WTC11 (cell line): ENCODE measurements at regions not wholly inside any gene's neighbourhood (a gene's known extent, or its start where the extent isn't known, plus 50 kb on each side); places are given as distances from the start of the nearest gene placed in this dataset.

Source experiments
- ATAC-seq: fragments of 200-7000 bp; cut with Tn5 transposase; 2 replicates; pipeline ENCODE4 v1.10.0; 2021; ENCODE audit warnings: mild to moderate bottlenecking, moderate library complexity
- CTCF ChIA-PET: fragments of 300-600 bp; sonication (Branson Sonifier 250); formaldehyde crosslinking; loops from one replicate; lab custom pipeline; 2021; ENCODE audit warnings: antibody characterized with exemption; lab: Charles Lee
- POLR2A ChIA-PET: fragments of 350-600 bp; sonication (Branson Sonifier 250); formaldehyde crosslinking; loops from one replicate; lab custom pipeline; 2021; ENCODE audit warnings: antibody characterized with exemption; lab: Charles Lee
- DNase-seq: peaks from one replicate; pipeline ENCODE4 v3.0.0; 2021; ENCODE audit warnings: low spot score
- H3K27ac Mint-ChIP-seq: 2 replicates; pipeline ENCODE4 v1.8.0; 2021; ENCODE audit warnings: mixed read lengths
- H3K27me3 Mint-ChIP-seq: 2 replicates; pipeline ENCODE4 v1.8.0; 2021; ENCODE audit warnings: low read depth, mild to moderate bottlenecking, moderate library complexity, mixed read lengths
- H3K36me3 Mint-ChIP-seq: 2 replicates; pipeline ENCODE4 v1.8.0; 2021; ENCODE audit warnings: mixed read lengths
- H3K4me1 Mint-ChIP-seq: 2 replicates; pipeline ENCODE4 v1.8.0; 2022; ENCODE audit warnings: mixed read lengths
- H3K4me3 Mint-ChIP-seq: 2 replicates; pipeline ENCODE4 v1.8.0; 2021; ENCODE audit warnings: mild to moderate bottlenecking, moderate library complexity, mixed read lengths
- H3K9me3 Mint-ChIP-seq: 2 replicates; pipeline ENCODE4 v1.8.0; 2021; ENCODE audit warnings: mixed read lengths
- AR ChIP-seq: fragments of 250-450 bp; sonication (Bioruptor Pico); IDR thresholded peaks from 2 replicates; pipeline ENCODE4 v1.9.0; 2021; ENCODE audit warnings: mild to moderate bottlenecking
- E2F5 ChIP-seq: sonication (generic); formaldehyde crosslinking; IDR thresholded peaks from 2 replicates; pipeline ENCODE4 v1.8.1; 2022; ENCODE audit warnings: mild to moderate bottlenecking, moderate library complexity, missing genetic modification reagents
- FOXP1 ChIP-seq: sonication (generic); formaldehyde crosslinking; IDR thresholded peaks from 2 replicates; pipeline ENCODE4 v1.8.0; 2022; ENCODE audit warnings: missing genetic modification reagents, mild to moderate bottlenecking, moderate library complexity, borderline replicate concordance
- HMGA2 ChIP-seq: fragments of 250-450 bp; sonication (Bioruptor Pico); IDR thresholded peaks from 2 replicates; pipeline ENCODE4 v1.4.0; 2021; ENCODE audit warnings: mild to moderate bottlenecking, moderate library complexity
- HMGXB4 ChIP-seq: sonication (generic); formaldehyde crosslinking; IDR thresholded peaks from 2 replicates; pipeline ENCODE4 v1.8.1; 2023; ENCODE audit warnings: mild to moderate bottlenecking, moderate library complexity, missing genetic modification reagents
- IRF2 ChIP-seq: sonication (generic); formaldehyde crosslinking; IDR thresholded peaks from 2 replicates; pipeline ENCODE4 v1.8.0; 2022; ENCODE audit warnings: low read depth, missing genetic modification reagents, borderline replicate concordance
- JAZF1 ChIP-seq: fragments of 250-450 bp; sonication (Bioruptor Pico); IDR thresholded peaks from 2 replicates; pipeline ENCODE4 v1.9.0; 2021; ENCODE audit warnings: moderate library complexity, mild to moderate bottlenecking, inconsistent platforms
- KAT7 ChIP-seq: sonication (generic); formaldehyde crosslinking; IDR thresholded peaks from 2 replicates; pipeline ENCODE4 v1.8.1; 2023; ENCODE audit warnings: missing genetic modification reagents, mild to moderate bottlenecking, borderline replicate concordance
- MYBL2 ChIP-seq: sonication (generic); formaldehyde crosslinking; IDR thresholded peaks from 2 replicates; pipeline ENCODE4 v1.8.1; 2023; ENCODE audit warnings: mild to moderate bottlenecking, moderate library complexity, missing genetic modification reagents
- PRRX2 ChIP-seq: fragments of 250-450 bp; sonication (Bioruptor Pico); IDR thresholded peaks from 2 replicates; pipeline ENCODE4 v1.8.0; 2021; ENCODE audit warnings: mild to moderate bottlenecking
- STAT6 ChIP-seq: sonication (generic); formaldehyde crosslinking; conservative IDR thresholded peaks from 2 replicates; pipeline ENCODE4 v1.8.1; 2023; ENCODE audit warnings: mild to moderate bottlenecking, low read depth, missing genetic modification reagents, moderate library complexity
- TP53 ChIP-seq: sonication (generic); formaldehyde crosslinking; IDR thresholded peaks from 2 replicates; pipeline ENCODE4 v1.8.1; 2023; ENCODE audit warnings: mild to moderate bottlenecking, missing genetic modification reagents
- ZNF219 ChIP-seq: sonication (generic); formaldehyde crosslinking; IDR thresholded peaks from 2 replicates; pipeline ENCODE4 v1.8.0; 2023; ENCODE audit warnings: missing genetic modification reagents, mild to moderate bottlenecking, borderline replicate concordance
- ZNF396 ChIP-seq: fragments of 250-450 bp; sonication (Bioruptor Pico); IDR thresholded peaks from 2 replicates; pipeline ENCODE4 v1.8.0; 2021; ENCODE audit warnings: mild to moderate bottlenecking, moderate library complexity, borderline replicate concordance
- ZNF671 ChIP-seq: fragments of 250-450 bp; sonication (Bioruptor Pico); IDR thresholded peaks from 2 replicates; pipeline ENCODE4 v1.8.0; 2021; ENCODE audit warnings: mild to moderate bottlenecking

GRCh38 chr10:33974976-33975478 is 640.6 kb upstream of the NRP1 start (continued):
- no peak for TF ChIP-seq KAT7
- TF ChIP-seq JAZF1 (CRISPR knock-in tag), result no peak
- TF ChIP-seq TP53 (CRISPR knock-in tag), result no peak
- TF ChIP-seq HMGA2 (CRISPR knock-in tag), result no peak
- TF ChIP-seq E2F5 (CRISPR knock-in tag), result no peak

GRCh38 chr10:33968983-33969382 is 634.5 kb upstream of the NRP1 start:
- TF ChIP-seq ZNF671 (CRISPR knock-in tag), result no peak
- no peak for TF ChIP-seq STAT6
- TF ChIP-seq MYBL2, result no peak
- no peak for TF ChIP-seq ZNF219 (CRISPR knock-in tag)
- no peak for TF ChIP-seq IRF2 (CRISPR knock-in tag)
- TF ChIP-seq KAT7, result no peak
- TF ChIP-seq HMGXB4 (CRISPR knock-in tag), result no peak
- TF ChIP-seq, all 79 proteins: peak for 0
- no peak overlapping the region for H3K27ac Mint-ChIP-seq
- ChIA-PET CTCF (no interaction called here), POLR2A (no interaction called here)
- H3K9me3 Mint-ChIP-seq, result peaks cover 14% of the 10 kb centered on the region
- no peak overlapping the region for H3K4me3 Mint-ChIP-seq
- H3K4me1 Mint-ChIP-seq, result no peaks in the 10 kb centered on the region
- ATAC-seq (no peak), DNase-seq (no peak)
- no peaks in the 10 kb centered on the region; the same call in 1 of the 2 replicates for H3K27me3 Mint-ChIP-seq
- H3K36me3 Mint-ChIP-seq, result peaks cover 4% of the 10 kb centered on the region; the same call in 1 of the 2 replicates

GRCh38 chr10:33967606-33968120 is 633.2 kb upstream of the NRP1 start:
- Mint-ChIP-seq H3K9me3 (peaks cover 14% of the 10 kb centered on the region), H3K27ac (no peak overlapping the region), H3K4me1 (no peaks in the 10 kb centered on the region), H3K4me3 (no peak overlapping the region), H3K27me3 (no peaks in the 10 kb centered on the region; the same call in 1 of the 2 replicates), H3K36me3 (peaks cover 4% of the 10 kb centered on the region; the same call in 1 of the 2 replicates)
- no peak for ATAC-seq
- no peak for TF ChIP-seq ZNF396 (CRISPR knock-in tag)
- TF ChIP-seq PRRX2 (CRISPR knock-in tag), result no peak
- TF ChIP-seq AR, result no peak
- no peak for TF ChIP-seq FOXP1 (CRISPR knock-in tag)
- ChIA-PET CTCF (no interaction called here), POLR2A (no interaction called here)
- DNase-seq, result no peak
